BJ (cell line): ENCODE measurements at regions not wholly inside any gene's neighbourhood (a gene's known extent, or its start where the extent isn't known, plus 50 kb on each side); places are given as distances from the start of the nearest gene placed in this dataset.

Experiments used
- CTCF ChIA-PET: fragments of 350-600 bp; formaldehyde crosslinking; extraction: SDS; loops from one replicate; lab custom pipeline; 2021; ENCODE audit warnings: antibody characterized with exemption, inconsistent platforms; lab: Yijun Ruan, JAX
- POLR2A ChIA-PET: fragments of 300-600 bp; sonication (Branson Sonifier 250); formaldehyde crosslinking; extraction: SDS; loops from one replicate; lab custom pipeline; 2021; ENCODE audit warnings: antibody characterized with exemption; lab: Charles Lee
- DNase-seq: peaks from one replicate; pipeline ENCODE4 v3.0.0-alpha.2; 2011; ENCODE audit warnings: low read depth
- H3K27me3 ChIP-seq: 2 replicates; pipeline ENCODE4 v1.6.0; 2011; ENCODE audit warnings: low read length; ENCODE audit not compliant: control insufficient read depth, insufficient read depth
- H3K36me3 ChIP-seq: 2 replicates; pipeline ENCODE4 v1.5.1; 2011; ENCODE audit warnings: low read length; ENCODE audit not compliant: control insufficient read depth, insufficient read depth
- H3K4me3 ChIP-seq: 2 replicates; pipeline ENCODE4 v1.5.1; 2011; ENCODE audit warnings: low read depth, mild to moderate bottlenecking, control low read depth, low read length
- TF ChIP-seq, protein P1 (sequence below): IDR thresholded peaks from 2 replicates; pipeline ENCODE4 v1.5.1; 2011; ENCODE audit warnings: low read depth, mild to moderate bottlenecking, control low read depth, inconsistent platforms, low read length, moderate library complexity; ENCODE audit not compliant: insufficient read depth

DNA sequence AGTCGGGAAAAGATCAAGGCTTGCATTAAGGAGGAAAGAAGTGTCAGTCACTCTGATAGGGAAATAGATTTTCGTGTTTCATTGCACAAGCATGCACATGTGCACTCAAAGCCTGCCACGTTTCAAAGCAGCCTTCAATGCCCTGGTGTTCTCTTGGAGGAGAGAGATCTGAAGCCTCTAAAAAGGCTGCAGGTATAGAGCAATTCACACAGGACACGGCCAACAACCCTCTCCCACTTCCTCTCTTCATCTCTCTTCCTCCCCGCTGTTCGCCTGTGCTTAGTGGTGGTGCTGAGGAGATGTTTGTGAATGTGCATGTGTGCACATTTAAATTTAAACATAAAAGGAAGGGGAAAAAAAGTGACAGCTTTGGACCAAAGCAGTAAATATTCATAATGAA, 117.7 kb downstream of the NUF2 start:
- H3K36me3 ChIP-seq = no peaks in the 10 kb centered on the region
- peaks cover 3% of the 10 kb centered on the region for H3K27me3 ChIP-seq
- ChIA-PET POLR2A (no interaction called here), CTCF (no interaction called here)
- TF ChIP-seq, protein P1, sequence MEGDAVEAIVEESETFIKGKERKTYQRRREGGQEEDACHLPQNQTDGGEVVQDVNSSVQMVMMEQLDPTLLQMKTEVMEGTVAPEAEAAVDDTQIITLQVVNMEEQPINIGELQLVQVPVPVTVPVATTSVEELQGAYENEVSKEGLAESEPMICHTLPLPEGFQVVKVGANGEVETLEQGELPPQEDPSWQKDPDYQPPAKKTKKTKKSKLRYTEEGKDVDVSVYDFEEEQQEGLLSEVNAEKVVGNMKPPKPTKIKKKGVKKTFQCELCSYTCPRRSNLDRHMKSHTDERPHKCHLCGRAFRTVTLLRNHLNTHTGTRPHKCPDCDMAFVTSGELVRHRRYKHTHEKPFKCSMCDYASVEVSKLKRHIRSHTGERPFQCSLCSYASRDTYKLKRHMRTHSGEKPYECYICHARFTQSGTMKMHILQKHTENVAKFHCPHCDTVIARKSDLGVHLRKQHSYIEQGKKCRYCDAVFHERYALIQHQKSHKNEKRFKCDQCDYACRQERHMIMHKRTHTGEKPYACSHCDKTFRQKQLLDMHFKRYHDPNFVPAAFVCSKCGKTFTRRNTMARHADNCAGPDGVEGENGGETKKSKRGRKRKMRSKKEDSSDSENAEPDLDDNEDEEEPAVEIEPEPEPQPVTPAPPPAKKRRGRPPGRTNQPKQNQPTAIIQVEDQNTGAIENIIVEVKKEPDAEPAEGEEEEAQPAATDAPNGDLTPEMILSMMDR = no peak
- no peak for DNase-seq
- H3K4me3 ChIP-seq = no peak overlapping the region

DNA sequence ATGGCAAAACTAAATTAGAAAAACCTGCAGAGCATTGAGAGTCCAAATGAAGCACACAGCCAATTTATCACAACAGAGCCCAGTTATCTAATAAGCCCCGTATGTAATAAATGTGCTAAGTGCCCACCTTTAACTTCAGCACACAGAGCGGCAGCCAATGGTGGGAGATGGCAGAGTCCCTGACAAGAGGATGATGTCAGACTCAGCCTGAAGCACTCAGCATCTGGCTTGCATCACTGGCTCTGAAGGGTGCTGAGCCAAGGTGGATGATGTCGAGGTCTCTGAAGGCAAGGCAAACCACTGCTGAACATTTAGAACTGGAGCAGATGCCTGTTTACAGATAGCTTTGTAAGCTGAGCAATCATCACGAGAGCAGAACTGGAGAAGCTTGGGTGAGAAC, 118.3 kb downstream of the NUF2 start:
- Histone ChIP-seq H3K36me3 (no peaks in the 10 kb centered on the region), H3K4me3 (no peak overlapping the region), H3K27me3 (peaks cover 3% of the 10 kb centered on the region)
- ChIA-PET CTCF (interaction anchor here (1.8 kb wide), 1 partner anchor 12 kb away, joined by 3 read pairs; no protein-coding TSS in a partner anchor), POLR2A (no interaction called here)
- TF ChIP-seq, protein P1 = no peak
- DNase-seq = no peak

DNA sequence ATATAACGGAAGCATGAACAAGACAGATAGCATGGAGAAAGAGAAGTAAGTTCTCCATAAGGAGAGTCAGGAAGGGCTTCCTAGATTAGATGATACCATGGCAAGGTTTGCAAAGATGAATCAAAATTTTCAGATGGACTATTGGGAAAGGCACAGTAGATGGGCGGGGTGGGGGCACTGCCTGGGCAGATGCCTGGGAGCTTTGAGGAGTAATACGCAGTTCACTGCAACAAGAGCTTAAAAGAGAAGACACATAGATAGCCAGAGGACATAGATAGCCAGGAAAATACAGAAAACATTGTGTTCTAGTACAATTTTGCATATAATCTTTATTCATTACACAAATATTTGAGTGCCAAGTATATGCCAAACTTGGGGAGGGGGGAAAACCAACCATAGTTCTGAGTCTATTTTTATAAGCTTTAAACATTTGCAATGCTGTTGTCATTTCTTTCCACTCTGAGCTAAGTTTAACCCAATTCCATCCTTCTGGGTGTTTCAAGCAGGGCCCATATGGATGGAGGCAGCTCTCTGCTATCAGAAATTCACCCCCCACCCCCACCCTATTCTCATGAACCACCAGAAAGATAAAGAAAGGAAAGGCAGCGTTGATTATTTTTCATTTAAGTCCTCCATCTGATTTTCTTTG, 120.6 kb downstream of the NUF2 start:
- Histone ChIP-seq H3K27me3 (peaks cover 2% of the 10 kb centered on the region), H3K36me3 (no peaks in the 10 kb centered on the region), H3K4me3 (no peak overlapping the region)
- no peak for DNase-seq
- POLR2A ChIA-PET = no interaction called here
- TF ChIP-seq, protein P1 = no peak
- CTCF ChIA-PET = no interaction called here

DNA sequence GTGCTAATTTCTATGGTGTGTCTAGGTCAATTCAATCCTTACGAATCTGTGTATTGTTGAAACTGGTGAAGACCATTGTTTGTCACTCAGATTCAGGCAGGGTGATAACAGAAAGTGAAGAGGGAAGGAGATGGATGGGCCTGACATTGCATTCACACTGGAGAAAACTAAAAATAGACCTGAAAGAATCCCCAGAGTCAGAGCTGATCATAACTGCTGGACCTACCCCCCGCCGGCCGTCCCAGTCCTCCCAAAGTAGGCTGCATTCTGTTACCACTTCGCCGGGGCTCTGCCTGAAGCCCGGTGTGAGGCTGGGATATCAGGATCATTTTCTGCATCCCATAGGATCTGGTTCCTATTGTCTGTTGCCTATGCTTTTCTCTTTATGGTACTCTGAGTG, 121.1 kb downstream of the NUF2 start:
- DNase-seq = no peak
- Histone ChIP-seq H3K4me3 (no peak overlapping the region), H3K36me3 (no peaks in the 10 kb centered on the region), H3K27me3 (peaks cover 2% of the 10 kb centered on the region)
- CTCF ChIA-PET = no interaction called here
- POLR2A ChIA-PET = no interaction called here
- TF ChIP-seq, protein P1 = no peak

DNA sequence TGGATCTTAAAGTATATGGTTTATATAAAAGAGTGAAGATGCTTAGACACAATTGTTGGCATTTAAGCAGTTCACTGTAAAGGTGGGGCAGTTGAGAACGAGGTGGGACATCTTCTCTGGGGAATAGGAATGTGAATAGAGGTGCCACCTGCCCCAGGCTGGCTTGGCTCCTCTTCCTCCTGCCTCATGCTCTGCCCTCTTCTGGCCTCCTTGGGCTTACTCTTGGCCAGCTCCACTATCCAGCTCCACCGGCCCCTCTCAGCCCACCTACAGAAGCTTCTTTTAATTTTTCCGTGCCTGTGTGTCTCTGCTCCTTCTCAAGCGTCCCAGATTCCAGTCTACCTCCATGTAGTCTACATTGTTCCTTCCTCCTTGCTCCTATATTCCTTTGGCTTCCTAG, 122.1 kb downstream of the NUF2 start:
- no peak overlapping the region for H3K4me3 ChIP-seq
- no peak for DNase-seq
- POLR2A ChIA-PET = no interaction called here
- no peaks in the 10 kb centered on the region for H3K36me3 ChIP-seq
- peaks cover 2% of the 10 kb centered on the region for H3K27me3 ChIP-seq
- TF ChIP-seq, protein P1 = no peak
- CTCF ChIA-PET = interaction anchor here (0.8 kb wide), 1 partner anchor 45 kb away, joined by 3 read pairs; no protein-coding TSS in a partner anchor
